GM12874 (cell line): ENCODE measurements at regions not wholly inside any gene's neighbourhood (a gene's known extent, or its start where the extent isn't known, plus 50 kb on each side); places are given as distances from the start of the nearest gene placed in this dataset.

Source experiments
- TF ChIP-seq, protein P1 (sequence below): IDR thresholded peaks from 2 replicates; pipeline ENCODE4 v1.5.1; 2011; ENCODE audit warnings: low read depth, mild to moderate bottlenecking, control low read depth, low read length, moderate library complexity; ENCODE audit not compliant: insufficient read depth

- TF ChIP-seq, protein P1, sequence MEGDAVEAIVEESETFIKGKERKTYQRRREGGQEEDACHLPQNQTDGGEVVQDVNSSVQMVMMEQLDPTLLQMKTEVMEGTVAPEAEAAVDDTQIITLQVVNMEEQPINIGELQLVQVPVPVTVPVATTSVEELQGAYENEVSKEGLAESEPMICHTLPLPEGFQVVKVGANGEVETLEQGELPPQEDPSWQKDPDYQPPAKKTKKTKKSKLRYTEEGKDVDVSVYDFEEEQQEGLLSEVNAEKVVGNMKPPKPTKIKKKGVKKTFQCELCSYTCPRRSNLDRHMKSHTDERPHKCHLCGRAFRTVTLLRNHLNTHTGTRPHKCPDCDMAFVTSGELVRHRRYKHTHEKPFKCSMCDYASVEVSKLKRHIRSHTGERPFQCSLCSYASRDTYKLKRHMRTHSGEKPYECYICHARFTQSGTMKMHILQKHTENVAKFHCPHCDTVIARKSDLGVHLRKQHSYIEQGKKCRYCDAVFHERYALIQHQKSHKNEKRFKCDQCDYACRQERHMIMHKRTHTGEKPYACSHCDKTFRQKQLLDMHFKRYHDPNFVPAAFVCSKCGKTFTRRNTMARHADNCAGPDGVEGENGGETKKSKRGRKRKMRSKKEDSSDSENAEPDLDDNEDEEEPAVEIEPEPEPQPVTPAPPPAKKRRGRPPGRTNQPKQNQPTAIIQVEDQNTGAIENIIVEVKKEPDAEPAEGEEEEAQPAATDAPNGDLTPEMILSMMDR = no peak
These were observed 682.9 kb upstream of the ADAMTS5 start for GRCh38 chr21:27649762-27650161.

GRCh38 chr21:27649323-27649722, 682.4 kb upstream of the ADAMTS5 start:
- TF ChIP-seq, protein P1 = no peak

- TF ChIP-seq, protein P1 = no peak
These were observed 681.7 kb upstream of the ADAMTS5 start for GRCh38 chr21:27648560-27648959.

DNA sequence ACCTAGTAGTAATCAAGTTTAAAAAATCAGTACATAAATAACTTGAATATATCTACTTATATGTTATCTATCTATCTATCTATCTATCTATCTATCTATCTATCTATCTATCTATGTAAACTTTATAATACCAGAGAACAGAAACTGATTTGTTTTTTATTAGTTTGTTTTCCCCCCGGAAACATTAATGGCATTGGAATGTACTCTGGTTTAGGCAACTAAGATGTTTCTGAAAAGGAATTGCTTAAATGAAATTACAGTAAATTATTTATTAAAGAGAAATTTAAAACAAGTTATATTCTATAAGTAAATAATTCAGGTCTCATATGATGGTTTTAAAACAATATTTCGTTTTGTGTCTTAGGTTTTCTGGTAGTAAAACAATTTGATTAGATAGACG, 681.0 kb upstream of the ADAMTS5 start:
- TF ChIP-seq, protein P1 = no peak

DNA sequence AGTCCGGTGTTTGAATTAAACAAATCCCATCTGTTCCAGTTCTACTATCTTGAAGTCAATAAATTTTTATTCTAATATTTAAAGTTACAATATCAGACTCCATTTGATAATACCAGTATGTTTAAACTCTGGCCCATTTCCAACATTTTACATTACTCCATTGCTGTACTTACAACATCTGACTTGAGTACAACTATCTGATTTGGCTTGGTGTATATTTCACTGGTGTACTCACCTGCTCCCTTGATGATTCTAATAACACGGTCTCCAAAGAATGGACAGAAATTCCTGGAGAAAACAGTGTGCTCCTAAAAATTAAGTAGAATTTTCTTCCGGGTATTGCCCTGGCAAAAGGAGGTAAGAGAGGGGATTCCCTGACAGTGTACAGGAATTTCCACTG, 680.5 kb upstream of the ADAMTS5 start:
- TF ChIP-seq, protein P1 = no peak

DNA sequence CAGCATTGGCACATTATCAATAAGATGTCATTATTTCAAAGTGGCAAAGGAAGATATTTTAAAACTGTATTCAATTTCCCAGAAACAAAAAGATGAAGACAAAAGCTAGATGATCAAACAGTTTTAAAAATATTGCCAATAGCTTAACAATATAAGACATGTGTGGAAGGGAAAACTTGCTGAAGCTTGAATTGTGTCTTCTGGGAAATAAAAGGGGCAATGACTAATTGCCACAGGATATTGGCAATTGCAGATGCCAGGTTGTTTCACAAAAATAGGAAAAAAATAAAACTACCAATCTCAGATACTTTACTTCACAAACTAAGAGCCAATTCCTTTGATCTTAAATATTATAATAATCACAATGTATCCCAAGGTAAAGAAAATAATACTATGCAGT, 679.8 kb upstream of the ADAMTS5 start:
- TF ChIP-seq, protein P1 = no peak

- TF ChIP-seq, protein P1 = no peak
These were observed 679.2 kb upstream of the ADAMTS5 start for GRCh38 chr21:27646056-27646455.

DNA sequence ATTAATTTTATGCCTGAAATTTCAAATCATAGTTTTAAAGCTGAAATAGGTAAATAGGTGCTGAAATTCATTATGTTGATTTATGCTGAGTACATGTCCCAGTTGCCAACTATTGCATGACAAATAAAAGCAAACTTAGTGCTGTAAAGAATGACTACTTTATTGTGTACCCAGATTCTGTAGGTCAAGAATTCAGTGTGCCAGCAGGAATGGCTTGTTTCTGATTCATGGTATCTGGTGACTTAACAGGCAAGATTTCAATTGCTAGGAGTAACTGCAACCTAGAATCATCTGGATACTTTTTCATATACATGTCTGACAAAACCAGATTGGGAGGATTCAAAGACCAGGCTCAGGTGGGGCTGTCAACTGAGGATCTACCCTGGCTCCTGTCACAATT, 678.4 kb upstream of the ADAMTS5 start:
- TF ChIP-seq, protein P1 = no peak
